BJ (cell line): ENCODE measurements at regions not wholly inside any gene's neighbourhood (a gene's known extent, or its start where the extent isn't known, plus 50 kb on each side); places are given as distances from the start of the nearest gene placed in this dataset.

Experiments
- CTCF ChIA-PET: fragments of 350-600 bp; formaldehyde crosslinking; extraction: SDS; loops from one replicate; lab custom pipeline; 2021; ENCODE audit warnings: antibody characterized with exemption, inconsistent platforms; lab: Yijun Ruan, JAX
- POLR2A ChIA-PET: fragments of 300-600 bp; sonication (Branson Sonifier 250); formaldehyde crosslinking; extraction: SDS; loops from one replicate; lab custom pipeline; 2021; ENCODE audit warnings: antibody characterized with exemption; lab: Charles Lee
- DNase-seq: peaks from one replicate; pipeline ENCODE4 v3.0.0-alpha.2; 2011; ENCODE audit warnings: low read depth
- H3K27me3 ChIP-seq: 2 replicates; pipeline ENCODE4 v1.6.0; 2011; ENCODE audit warnings: low read length; ENCODE audit not compliant: control insufficient read depth, insufficient read depth
- H3K36me3 ChIP-seq: 2 replicates; pipeline ENCODE4 v1.5.1; 2011; ENCODE audit warnings: low read length; ENCODE audit not compliant: control insufficient read depth, insufficient read depth
- H3K4me3 ChIP-seq: 2 replicates; pipeline ENCODE4 v1.5.1; 2011; ENCODE audit warnings: low read depth, mild to moderate bottlenecking, control low read depth, low read length
- CTCF ChIP-seq: IDR thresholded peaks from 2 replicates; pipeline ENCODE4 v1.5.1; 2011; ENCODE audit warnings: low read depth, mild to moderate bottlenecking, control low read depth, inconsistent platforms, low read length, moderate library complexity; ENCODE audit not compliant: insufficient read depth

DNA sequence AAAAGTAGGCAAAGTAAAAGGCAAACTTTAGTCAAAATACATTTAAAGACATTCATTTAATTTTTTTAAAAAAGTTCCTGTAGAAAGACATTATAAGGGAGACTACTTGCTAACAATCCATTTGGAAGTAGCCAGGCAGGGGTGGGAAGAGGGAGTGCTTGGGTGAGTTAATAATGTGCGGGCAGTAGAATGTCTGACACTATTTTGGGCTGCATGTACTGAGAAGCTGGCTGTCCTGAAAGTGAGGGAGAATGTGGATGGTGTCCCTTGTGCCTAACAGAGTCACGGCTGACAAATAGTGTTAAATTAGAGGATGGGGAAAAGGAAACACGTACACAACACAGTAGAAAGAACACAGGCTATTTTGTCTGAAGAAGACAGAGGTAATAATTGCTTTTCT is 142.5 kb downstream of the LCA5 start:
- no peak for TF ChIP-seq CTCF
- ChIA-PET CTCF (no interaction called here), POLR2A (no interaction called here)
- Histone ChIP-seq H3K4me3 (no peak overlapping the region), H3K36me3 (no peaks in the 10 kb centered on the region), H3K27me3 (no peaks in the 10 kb centered on the region)
- no peak for DNase-seq

DNA sequence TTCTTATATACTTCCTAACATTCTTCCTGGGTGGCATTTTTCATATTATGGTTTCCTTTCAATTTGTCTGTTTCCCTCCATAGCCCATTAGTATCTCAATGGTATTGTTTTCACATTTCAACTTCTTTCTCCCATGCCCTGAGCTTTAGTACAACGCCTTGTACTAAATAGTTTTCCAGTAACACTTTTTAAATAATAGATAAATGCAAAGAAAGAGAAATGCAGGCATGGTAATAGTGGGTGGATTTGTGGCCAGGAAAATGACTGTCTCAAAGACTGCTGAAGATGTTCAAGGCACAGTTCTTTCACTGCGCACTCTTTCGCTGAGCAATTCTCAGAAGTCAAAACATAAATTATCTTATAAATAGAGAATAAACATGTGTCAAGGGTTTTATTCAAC is 145.1 kb downstream of the LCA5 start:
- no peak for DNase-seq
- ChIA-PET POLR2A (no interaction called here), CTCF (interaction anchor here (0.6 kb wide), 1 partner anchor 73 kb away, joined by 3 read pairs; no protein-coding TSS in a partner anchor)
- Histone ChIP-seq H3K36me3 (no peaks in the 10 kb centered on the region), H3K27me3 (no peaks in the 10 kb centered on the region), H3K4me3 (no peak overlapping the region)
- TF ChIP-seq CTCF: no peak

DNA sequence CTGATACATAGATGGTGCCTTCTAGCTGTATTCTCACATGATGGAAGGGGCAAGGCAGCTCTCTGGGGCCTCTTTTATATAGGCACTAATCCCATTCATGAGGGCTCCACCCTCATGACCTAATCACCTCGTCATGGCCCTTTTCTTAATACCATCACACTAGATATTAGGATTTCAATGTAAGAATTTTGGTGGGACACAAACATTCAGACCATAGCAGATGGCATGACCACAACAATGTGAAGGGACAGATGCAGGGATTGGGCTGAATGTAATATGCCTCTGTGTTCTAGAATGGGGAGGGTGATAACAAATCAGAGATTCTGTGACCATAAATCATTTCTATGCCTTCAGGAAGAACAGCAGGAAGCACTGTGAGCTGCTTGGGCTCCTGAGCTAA is 145.8 kb downstream of the LCA5 start:
- ChIA-PET POLR2A (no interaction called here), CTCF (interaction anchor here (0.9 kb wide), 1 partner anchor 18 kb away, joined by 4 read pairs; no protein-coding TSS in a partner anchor)
- H3K4me3 ChIP-seq: no peak overlapping the region
- H3K27me3 ChIP-seq: no peaks in the 10 kb centered on the region
- no peak for DNase-seq
- TF ChIP-seq CTCF: no peak
- H3K36me3 ChIP-seq: no peaks in the 10 kb centered on the region

- TF ChIP-seq CTCF: no peak
- Histone ChIP-seq H3K27me3 (no peaks in the 10 kb centered on the region), H3K36me3 (no peaks in the 10 kb centered on the region), H3K4me3 (no peak overlapping the region)
- no peak for DNase-seq
- CTCF ChIA-PET: interaction anchor here (1.6 kb wide), 1 partner anchor 8 kb away, joined by 3 read pairs; no protein-coding TSS in a partner anchor
- POLR2A ChIA-PET: no interaction called here
These were observed 151.3 kb downstream of the LCA5 start for GRCh38 chr6:79385893-79386292.

DNA sequence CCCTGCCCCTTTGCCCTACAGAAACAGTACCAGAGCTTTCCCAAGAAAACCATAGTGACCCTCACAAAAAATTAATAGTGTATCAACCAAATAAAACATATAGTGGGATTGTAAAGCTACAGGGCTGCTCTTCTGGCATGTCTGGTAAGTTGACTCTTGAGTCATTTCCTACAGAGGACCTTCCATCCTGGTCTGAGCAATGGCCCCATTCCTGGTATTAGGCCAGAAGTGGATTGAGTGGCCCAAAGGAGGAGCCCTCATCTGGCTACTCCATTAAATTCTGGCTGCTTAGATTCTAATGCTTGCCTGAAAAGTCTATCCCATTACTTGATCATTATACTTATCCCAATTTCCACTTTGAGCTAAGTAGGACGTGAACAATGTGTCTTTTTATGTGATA is 150.9 kb upstream of the HMGN3 start:
- no peak for TF ChIP-seq CTCF
- no peaks in the 10 kb centered on the region for H3K27me3 ChIP-seq
- POLR2A ChIA-PET: no interaction called here
- no peaks in the 10 kb centered on the region for H3K36me3 ChIP-seq
- no peak overlapping the region for H3K4me3 ChIP-seq
- no peak for DNase-seq
- CTCF ChIA-PET: interaction anchor here (1.6 kb wide), 1 partner anchor 8 kb away, joined by 3 read pairs; no protein-coding TSS in a partner anchor
